ENCODE measurements at regions not wholly inside any gene's neighbourhood (a gene's known extent, or its start where the extent isn't known, plus 50 kb on each side); places are given as distances from the start of the nearest gene placed in this dataset.

DNA sequence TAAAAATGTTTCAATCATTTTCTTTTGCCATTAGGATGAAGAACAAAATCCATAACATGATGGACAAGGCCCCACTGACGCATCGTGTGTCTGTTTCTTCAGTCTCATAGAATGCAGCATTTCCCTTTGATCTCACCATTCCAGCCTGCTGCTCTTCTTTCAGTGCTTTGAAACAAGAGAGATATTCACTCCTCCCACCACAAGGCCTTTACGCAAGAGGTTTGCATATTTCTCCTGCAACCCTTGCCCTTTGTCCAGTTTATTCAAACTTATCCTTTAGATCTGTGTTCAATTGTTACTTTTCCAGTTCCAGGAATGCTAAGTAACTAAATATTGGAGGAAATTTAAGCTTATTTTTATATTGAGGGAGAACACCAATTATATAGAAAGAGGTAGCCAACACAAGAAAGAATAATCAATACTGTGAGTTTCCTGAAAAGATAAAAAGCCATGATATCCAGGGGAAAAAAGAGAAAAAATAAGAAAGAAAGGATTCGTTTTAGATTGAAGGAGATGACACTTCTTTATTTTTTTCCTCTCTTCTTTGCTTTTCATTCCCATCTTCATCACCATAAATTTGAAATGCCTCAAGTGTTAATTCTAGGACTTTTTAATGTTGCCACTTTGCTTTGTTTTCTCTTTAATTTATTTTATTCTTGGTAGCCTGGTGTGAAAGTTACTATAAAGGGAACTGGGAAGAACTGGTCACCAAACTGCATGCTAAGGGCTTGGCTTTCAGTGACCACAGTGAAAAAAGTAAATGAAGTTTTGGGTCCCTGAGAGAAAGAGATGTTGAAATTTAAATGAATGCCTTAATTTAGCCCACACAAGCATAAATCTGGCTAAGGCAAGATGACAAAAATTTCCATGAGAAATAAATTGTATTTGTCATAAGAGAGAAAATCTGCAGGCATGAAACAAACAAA is 102.1 kb downstream of the KIF2B start (continued):
- TF ChIP-seq, protein P1, sequence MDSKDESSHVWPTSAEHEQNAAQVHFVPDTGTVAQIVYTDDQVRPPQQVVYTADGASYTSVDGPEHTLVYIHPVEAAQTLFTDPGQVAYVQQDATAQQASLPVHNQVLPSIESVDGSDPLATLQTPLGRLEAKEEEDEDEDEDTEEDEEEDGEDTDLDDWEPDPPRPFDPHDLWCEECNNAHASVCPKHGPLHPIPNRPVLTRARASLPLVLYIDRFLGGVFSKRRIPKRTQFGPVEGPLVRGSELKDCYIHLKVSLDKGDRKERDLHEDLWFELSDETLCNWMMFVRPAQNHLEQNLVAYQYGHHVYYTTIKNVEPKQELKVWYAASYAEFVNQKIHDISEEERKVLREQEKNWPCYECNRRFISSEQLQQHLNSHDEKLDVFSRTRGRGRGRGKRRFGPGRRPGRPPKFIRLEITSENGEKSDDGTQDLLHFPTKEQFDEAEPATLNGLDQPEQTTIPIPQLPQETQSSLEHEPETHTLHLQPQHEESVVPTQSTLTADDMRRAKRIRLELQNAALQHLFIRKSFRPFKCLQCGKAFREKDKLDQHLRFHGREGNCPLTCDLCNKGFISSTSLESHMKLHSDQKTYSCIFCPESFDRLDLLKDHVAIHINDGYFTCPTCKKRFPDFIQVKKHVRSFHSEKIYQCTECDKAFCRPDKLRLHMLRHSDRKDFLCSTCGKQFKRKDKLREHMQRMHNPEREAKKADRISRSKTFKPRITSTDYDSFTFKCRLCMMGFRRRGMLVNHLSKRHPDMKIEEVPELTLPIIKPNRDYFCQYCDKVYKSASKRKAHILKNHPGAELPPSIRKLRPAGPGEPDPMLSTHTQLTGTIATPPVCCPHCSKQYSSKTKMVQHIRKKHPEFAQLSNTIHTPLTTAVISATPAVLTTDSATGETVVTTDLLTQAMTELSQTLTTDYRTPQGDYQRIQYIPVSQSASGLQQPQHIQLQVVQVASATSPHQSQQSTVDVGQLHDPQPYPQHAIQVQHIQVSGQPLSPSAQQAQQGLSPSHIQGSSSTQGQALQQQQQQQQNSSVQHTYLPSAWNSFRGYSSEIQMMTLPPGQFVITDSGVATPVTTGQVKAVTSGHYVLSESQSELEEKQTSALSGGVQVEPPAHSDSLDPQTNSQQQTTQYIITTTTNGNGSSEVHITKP (CRISPR knock-in tag; IDR thresholded peaks at IDR 0.05; ENCODE audit: low read depth), result 0 out of 2 replicates have a peak, but pooled peaks have one; percentile 21
- TF ChIP-seq ZNF432 (CRISPR knock-in tag; IDR thresholded peaks at IDR 0.05; ENCODE audit: borderline replicate concordance) (no peak), MAFF (IDR thresholded peaks at IDR 0.05; ENCODE audit: low read depth, low read length) (peak; percentile 42; the same call in 1 of the 2 replicates), ZNF614 (CRISPR knock-in tag; IDR thresholded peaks at IDR 0.05; ENCODE audit: borderline replicate concordance) (peak; percentile 94), ZFP62 (CRISPR knock-in tag; IDR thresholded peaks at IDR 0.05) (no peak), CEBPG (CRISPR knock-in tag; IDR thresholded peaks at IDR 0.05) (peak; percentile 99), ATF1 (CRISPR knock-in tag; IDR thresholded peaks at IDR 0.05) (peak; percentile 72), ZNF777 (CRISPR knock-in tag; IDR thresholded peaks at IDR 0.05) (no peak), ISL2 (CRISPR knock-in tag; IDR thresholded peaks at IDR 0.05) (peak; percentile 96), RARA (CRISPR knock-in tag; IDR thresholded peaks at IDR 0.05) (peak; percentile 82), ZBTB20 (CRISPR knock-in tag; IDR thresholded peaks at IDR 0.05; ENCODE audit: borderline replicate concordance, low read depth) (peak; percentile 87; the same call in 1 of the 2 replicates), ZNF792 (CRISPR knock-in tag; IDR thresholded peaks at IDR 0.05) (peak; percentile 94; the same call in 1 of the 2 replicates), ZNF335 (CRISPR knock-in tag; IDR thresholded peaks at IDR 0.05) (no peak), SIX1 (CRISPR knock-in tag; IDR thresholded peaks at IDR 0.05; ENCODE audit: borderline replicate concordance) (peak; percentile 86; the same call in 1 of the 2 replicates), PLRG1 (conservative IDR thresholded peaks at IDR 0.05) (no peak), FOXA1 (IDR thresholded peaks at IDR 0.05) (no peak), FOXA1 (CRISPR knock-in tag; IDR thresholded peaks at IDR 0.05) (peak; percentile 83), ZNF136 (CRISPR knock-in tag; IDR thresholded peaks at IDR 0.05; ENCODE audit: low read depth) (peak; percentile 35; the same call in 1 of the 2 replicates), HMG20A (CRISPR knock-in tag; IDR thresholded peaks at IDR 0.05; ENCODE audit: borderline replicate concordance) (peak; percentile 99), SSRP1 (CRISPR knock-in tag; IDR thresholded peaks at IDR 0.05) (peak; percentile 76; the same call in 1 of the 2 replicates)
- TF ChIP-seq, protein P2, sequence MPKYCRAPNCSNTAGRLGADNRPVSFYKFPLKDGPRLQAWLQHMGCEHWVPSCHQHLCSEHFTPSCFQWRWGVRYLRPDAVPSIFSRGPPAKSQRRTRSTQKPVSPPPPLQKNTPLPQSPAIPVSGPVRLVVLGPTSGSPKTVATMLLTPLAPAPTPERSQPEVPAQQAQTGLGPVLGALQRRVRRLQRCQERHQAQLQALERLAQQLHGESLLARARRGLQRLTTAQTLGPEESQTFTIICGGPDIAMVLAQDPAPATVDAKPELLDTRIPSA (CRISPR knock-in tag; IDR thresholded peaks at IDR 0.05; ENCODE audit: borderline replicate concordance), result no peak
- TF ChIP-seq, protein P3, sequence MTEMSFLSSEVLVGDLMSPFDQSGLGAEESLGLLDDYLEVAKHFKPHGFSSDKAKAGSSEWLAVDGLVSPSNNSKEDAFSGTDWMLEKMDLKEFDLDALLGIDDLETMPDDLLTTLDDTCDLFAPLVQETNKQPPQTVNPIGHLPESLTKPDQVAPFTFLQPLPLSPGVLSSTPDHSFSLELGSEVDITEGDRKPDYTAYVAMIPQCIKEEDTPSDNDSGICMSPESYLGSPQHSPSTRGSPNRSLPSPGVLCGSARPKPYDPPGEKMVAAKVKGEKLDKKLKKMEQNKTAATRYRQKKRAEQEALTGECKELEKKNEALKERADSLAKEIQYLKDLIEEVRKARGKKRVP (CRISPR knock-in tag; IDR thresholded peaks at IDR 0.05), result peak in 1 of 2 experiments; percentile 88; a peak in 2 of 4 replicates
- TF ChIP-seq, protein P4, sequence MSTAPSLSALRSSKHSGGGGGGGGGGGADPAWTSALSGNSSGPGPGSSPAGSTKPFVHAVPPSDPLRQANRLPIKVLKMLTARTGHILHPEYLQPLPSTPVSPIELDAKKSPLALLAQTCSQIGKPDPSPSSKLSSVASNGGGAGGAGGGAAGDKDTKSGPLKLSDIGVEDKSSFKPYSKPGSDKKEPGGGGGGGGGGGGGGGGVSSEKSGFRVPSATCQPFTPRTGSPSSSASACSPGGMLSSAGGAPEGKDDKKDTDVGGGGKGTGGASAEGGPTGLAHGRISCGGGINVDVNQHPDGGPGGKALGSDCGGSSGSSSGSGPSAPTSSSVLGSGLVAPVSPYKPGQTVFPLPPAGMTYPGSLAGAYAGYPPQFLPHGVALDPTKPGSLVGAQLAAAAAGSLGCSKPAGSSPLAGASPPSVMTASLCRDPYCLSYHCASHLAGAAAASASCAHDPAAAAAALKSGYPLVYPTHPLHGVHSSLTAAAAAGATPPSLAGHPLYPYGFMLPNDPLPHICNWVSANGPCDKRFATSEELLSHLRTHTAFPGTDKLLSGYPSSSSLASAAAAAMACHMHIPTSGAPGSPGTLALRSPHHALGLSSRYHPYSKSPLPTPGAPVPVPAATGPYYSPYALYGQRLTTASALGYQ (CRISPR knock-in tag; IDR thresholded peaks at IDR 0.05), result peak; percentile 92; the same call in 1 of the 2 replicates
